Fibroblast of villous mesenchyme (primary cell): ENCODE measurements at regions not wholly inside any gene's neighbourhood (a gene's known extent, or its start where the extent isn't known, plus 50 kb on each side); places are given as distances from the start of the nearest gene placed in this dataset.

Experiments used
- DNase-seq: peaks from one replicate; pipeline ENCODE4 v3.0.0-alpha.2; 2010; ENCODE audit warnings: low read depth
- H3K4me3 ChIP-seq: 2 replicates; pipeline ENCODE4 v1.5.1; 2011; ENCODE audit warnings: low read depth, mild to moderate bottlenecking, low read length
- CTCF ChIP-seq: IDR thresholded peaks from 2 replicates; pipeline ENCODE4 v1.5.1; 2012; ENCODE audit warnings: low read depth, mild to moderate bottlenecking, low read length; ENCODE audit not compliant: insufficient read depth

GRCh38 chr4:38189445-38189844 is 229.2 kb downstream of the PTTG2 start:
- peak; percentile 82 for DNase-seq
- no peak for TF ChIP-seq CTCF
- H3K4me3 ChIP-seq, result no peak overlapping the region

- no peak overlapping the region for H3K4me3 ChIP-seq
- DNase-seq, result peak; percentile 42
- TF ChIP-seq CTCF, result no peak
Observed at GRCh38 chr4:38190717-38191178, 230.6 kb downstream of the PTTG2 start.

GRCh38 chr4:38192516-38192915 is 232.3 kb downstream of the PTTG2 start:
- no peak for DNase-seq
- no peak for TF ChIP-seq CTCF
- H3K4me3 ChIP-seq, result no peak overlapping the region

- H3K4me3 ChIP-seq, result no peak overlapping the region
- no peak for DNase-seq
- no peak for TF ChIP-seq CTCF
Observed at GRCh38 chr4:38193236-38193863, 233.2 kb downstream of the PTTG2 start.

GRCh38 chr4:38194047-38194602 is 233.9 kb downstream of the PTTG2 start:
- no peak for DNase-seq
- H3K4me3 ChIP-seq, result no peak overlapping the region
- TF ChIP-seq CTCF, result no peak

- no peak for TF ChIP-seq CTCF
- no peak overlapping the region for H3K4me3 ChIP-seq
- DNase-seq, result no peak
Observed at GRCh38 chr4:38195486-38195885, 235.3 kb downstream of the PTTG2 start.

- DNase-seq, result no peak
- H3K4me3 ChIP-seq, result no peak overlapping the region
- no peak for TF ChIP-seq CTCF
Observed at GRCh38 chr4:38195911-38196310, 235.7 kb downstream of the PTTG2 start.
